SKM-1 treated with dmso at 0.1 percent for 144 hours (cell line): ENCODE measurements at regions not wholly inside any gene's neighbourhood (a gene's known extent, or its start where the extent isn't known, plus 50 kb on each side); places are given as distances from the start of the nearest gene placed in this dataset.
"Not testable (repeated sequence)": the region's sequence is repeated elsewhere in the genome, so short reads cannot be mapped to it uniquely, and the experiment has no call there.

Experiments
- DNase-seq: peaks from one replicate; lab custom pipeline; 2025; ENCODE audit not compliant: unreplicated experiment; lab: John Stamatoyannopoulos, UW

DNA sequence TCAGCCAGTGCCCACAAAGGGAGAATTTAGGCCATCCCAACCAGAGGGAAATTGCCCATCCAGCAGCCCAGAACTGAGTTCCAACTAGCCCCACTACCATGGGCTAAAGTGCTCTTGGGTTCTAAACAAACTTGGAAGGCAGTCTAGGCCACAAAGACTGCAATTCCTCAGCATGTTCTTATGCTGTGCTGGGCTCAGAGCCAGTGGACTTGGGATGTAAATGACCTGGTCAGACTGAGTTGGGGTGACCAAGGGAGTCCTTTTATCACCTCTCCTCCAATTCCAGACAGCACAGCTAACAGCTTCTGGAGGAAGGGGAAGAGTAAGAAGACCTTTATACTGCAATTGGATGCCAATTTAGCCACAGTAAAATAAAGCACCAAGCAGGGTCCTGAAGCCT is 607.2 kb upstream of the KCND2 start:
- no peak for DNase-seq

DNA sequence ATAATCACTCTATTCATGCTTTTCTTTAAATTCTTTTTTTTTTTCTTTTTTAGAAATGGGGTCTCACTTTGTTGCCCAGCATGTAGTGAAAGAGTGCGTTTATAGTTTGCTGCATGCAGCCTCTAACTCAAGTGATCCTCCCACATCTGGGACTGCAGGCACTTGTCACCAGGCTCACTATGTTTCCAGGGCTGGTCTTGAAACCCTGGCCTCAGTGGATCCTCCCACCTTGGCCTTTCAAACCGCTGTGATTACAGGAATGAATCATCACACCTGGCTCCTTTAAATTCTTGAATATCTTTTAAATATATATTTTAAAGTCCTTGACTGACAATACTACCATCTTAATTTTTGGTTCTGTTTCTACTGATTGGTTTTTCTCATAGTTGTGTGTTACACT is 591.6 kb upstream of the KCND2 start:
- no peak for DNase-seq

DNA sequence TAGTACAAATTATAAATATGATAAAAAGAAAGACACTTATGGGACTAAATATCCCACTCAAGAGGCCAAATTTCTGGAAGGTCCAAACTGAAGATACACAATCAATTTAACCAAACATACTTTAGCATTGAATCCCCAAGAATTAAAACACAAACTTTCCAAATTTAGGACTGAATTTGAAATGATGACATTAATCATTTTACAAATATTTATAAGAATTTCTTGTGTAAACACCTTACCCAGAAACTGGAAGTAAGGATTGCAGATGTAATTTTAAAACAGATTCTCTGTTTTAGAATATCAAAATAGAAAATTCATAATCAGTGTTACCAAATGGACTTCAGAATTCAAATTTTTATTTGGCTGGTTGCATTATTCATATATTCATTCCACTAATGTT is 588.2 kb upstream of the KCND2 start:
- no peak for DNase-seq

DNA sequence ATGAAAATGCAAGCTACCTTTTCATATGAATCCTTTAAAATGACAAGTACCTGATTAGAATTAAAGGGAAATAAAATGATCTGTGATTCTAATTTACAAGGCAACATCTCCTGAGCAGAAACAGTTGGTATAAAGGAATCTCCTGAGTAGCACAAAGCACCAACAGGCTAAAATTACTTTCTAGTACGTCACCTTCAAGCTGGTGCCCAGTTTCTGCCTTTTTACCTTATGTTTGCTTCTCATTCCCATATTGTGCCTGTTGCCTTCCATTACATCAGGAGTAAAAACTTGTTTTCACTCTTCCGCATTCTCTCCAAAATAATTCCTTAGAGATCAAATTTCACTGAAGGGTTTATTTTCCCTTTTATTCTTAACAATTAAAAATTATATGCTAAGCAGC is 587.1 kb upstream of the KCND2 start:
- DNase-seq, result no peak

DNA sequence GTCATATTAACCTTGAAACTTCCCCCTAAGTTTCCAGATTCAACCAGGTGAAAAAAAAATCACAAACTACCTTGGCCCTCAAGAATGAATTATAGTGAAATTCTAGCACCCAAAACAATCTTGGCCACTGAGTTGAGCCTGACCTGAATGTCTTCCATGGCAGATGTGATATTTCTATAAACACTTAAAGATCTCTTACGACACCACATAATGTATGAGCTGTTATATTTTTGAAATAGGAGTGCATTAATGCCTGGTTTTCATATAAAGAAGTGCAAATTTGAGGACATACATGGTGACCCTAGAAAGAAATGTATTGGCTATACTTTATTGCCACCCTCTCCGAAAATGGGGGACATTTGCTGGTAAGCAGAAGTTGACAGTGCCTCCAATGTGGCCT is 584.1 kb upstream of the KCND2 start:
- no peak for DNase-seq

DNA sequence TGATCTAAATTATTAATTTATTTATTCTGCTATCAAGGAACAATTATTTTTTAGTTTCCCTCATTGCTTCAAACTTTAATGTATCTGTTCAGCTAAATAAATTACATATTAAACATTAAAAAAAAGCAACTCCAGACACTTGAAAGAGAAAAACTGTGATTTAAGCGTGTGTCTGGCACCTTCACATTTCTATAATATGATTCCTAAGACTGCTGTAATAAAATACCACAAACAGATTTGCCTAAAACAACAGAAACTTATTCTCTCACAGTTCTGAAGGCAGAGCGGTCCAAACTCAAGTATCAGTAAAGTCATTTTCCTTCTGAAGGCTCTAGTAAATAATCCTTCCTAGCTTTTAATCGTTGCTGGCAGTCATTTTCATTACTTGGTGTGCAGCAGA is 580.4 kb upstream of the KCND2 start:
- DNase-seq, result no peak

DNA sequence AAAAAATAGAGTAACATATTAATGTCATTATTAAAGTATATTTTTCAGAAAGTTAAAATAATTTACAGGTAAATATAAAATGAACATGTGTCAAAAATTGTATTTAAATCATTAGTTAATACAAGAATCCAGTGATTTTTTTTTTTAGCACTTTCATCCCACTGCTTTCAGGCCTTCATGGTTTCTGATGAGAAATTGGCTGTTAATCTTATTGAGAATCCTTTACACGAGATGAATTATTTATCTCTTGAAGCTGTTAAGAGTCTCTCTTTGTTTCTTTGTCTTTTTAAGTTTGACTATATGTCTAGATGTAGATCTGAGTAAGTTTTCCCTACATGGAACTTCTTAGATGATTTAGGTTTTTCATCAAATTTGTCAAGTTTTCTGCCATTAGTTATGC is 578.5 kb upstream of the KCND2 start:
- DNase-seq, result no peak

DNA sequence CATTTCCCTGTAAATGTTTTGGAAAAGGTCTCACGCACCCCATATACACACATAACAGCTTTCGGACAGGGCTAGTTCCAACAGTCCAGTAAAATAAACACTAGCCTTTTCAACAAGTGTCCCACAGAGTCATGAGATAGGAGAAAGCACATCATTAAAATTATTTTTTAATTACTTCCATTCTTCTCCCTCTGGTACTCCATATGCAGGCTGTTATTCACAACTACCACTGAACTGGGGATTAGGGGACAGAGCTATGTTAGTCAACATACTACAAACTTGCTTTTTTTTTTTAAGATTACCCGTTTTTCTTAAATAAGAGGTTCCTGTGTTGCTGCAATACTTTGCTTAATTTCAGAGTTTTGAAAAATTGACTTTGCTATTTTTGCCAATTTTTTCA is 576.6 kb upstream of the KCND2 start:
- DNase-seq, result no peak

DNA sequence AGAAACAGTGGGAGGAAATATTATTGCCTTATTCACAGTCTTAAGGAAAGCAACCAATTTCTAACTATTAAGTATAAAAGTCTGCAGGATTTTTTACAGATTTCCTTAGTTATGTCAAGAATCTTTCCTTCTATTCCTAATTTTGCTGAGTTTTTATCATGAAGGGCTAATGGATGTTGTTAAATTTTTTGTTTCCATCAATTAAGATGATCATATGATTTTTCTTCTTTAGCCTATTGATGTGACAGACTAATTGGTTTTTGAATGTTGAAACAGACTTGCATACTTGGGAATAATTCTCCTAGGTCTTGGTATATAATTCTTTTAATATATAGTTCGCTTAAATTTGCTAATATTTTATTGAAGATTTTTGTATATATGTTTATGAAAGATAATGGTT is 569.1 kb upstream of the KCND2 start:
- no peak for DNase-seq

DNA sequence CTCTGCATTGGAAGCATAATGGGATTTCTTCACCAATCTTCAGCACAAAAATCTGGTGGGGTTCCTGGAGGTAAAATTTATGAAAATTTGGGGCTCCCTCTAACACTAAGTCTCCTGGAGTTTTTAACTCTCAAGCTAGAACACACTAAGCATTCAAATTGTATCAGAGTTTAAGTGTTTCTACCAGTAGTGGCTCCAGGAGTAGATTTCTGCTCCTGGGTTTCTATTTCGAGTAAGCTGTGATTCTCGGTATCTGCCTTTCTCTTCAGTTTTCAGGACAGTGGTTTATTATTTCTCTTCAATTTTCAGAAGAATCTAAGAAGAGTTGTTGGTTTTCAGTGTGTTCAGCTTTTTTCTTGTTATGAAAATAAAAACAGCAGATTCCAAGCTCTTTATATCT is 566.4 kb upstream of the KCND2 start:
- DNase-seq, result no peak

DNA sequence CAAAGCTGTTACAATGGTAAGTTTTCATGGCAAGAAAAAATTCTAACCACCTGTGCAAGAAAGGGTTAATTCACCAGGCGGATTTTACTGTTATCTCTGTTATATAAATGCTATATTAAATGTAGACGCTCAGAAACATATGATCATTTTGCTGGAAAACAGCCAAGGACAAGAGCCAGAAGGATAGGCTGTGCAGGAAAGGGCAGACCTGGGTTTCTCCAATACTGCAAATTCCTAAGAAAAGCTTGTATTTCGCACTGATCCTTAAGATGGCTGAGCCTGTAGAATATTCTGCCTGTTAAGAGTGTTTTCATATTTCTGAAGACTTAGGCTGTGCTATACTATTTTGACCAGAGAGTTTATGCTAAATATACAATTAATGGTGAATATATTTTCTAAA is 564.1 kb upstream of the KCND2 start:
- no peak for DNase-seq

DNA sequence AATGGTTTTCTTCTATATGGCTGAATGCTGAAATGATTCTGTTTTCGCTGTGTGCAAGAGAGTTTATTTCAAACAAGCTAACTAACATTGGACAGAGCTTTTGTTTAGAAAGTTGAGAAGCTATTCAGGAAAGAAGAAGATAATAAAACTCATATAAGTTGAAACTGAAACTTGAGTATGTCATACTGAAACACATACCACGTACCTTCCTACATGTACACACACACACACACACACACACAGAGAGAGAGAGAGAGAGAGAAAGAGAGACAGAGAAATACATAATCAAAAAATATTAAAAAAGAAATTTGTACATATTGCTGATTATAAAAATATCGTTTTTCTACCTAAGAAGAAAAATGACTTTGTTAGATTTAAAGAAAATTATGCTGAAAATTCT is 561.9 kb upstream of the KCND2 start:
- no peak for DNase-seq

DNA sequence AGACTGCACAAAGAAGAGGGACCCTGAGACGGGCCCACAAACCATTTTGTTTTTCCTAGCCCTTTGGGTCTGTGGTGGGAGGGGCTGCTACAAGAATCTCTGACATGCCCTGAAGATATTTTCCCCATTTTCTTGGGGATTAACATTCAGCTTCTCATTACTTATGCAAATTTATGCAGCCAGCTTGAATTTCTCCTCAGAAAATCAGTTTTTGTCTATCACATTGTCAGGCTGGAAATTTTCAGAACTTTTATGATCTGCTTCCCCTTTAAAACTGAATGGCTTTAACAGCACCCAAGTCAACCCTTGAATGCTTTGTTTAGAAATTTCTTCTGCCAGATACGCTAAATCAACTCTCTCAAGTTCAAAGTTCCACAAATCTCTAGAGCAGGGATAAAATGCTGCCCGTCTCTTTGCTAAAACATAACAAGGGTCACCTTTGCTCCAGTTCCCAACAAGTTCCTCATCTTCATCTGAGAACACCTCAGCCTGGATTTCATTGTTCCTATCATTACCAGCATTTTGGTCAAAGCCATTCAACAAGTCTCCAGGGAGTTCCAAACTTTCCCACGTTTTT is 560.0 kb upstream of the KCND2 start:
- DNase-seq, result no peak

DNA sequence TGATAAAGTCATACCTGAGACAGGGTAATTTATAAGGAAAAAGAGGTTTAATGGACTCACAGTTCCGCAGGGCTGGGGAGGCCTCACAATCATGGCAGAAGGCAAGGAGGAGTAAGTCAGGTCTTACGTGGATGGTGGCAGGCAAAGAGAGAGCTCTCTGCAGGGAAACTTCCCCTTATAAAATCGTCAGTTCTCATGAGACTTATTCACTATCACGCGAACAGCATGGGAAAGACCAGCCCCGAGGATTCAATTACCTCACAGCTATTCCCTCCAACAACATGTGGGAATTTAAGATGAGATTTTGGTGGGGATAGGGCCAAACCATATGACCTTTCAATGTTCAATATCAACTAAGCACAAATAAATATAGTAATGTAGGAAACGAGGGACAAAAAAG is 559.4 kb upstream of the KCND2 start:
- DNase-seq, result no peak

DNA sequence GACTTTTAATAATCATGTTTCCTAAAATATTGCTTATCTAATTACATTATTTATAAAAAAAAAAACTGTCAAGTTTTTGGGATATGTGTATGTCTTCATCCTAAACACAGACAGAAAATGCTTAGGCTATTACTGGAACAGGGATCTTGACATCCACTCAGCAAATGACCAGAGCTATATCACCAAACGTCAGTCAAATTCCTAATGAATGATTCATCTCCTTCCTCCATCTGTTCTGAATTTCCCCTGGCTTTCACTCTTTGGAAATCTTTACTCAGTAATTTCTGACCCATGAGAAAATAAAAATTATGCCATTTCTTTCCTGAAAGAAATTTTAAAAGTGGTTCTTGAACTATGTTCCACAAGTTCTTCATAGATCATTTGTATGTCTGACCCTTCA is 552.4 kb upstream of the KCND2 start:
- no peak for DNase-seq

DNA sequence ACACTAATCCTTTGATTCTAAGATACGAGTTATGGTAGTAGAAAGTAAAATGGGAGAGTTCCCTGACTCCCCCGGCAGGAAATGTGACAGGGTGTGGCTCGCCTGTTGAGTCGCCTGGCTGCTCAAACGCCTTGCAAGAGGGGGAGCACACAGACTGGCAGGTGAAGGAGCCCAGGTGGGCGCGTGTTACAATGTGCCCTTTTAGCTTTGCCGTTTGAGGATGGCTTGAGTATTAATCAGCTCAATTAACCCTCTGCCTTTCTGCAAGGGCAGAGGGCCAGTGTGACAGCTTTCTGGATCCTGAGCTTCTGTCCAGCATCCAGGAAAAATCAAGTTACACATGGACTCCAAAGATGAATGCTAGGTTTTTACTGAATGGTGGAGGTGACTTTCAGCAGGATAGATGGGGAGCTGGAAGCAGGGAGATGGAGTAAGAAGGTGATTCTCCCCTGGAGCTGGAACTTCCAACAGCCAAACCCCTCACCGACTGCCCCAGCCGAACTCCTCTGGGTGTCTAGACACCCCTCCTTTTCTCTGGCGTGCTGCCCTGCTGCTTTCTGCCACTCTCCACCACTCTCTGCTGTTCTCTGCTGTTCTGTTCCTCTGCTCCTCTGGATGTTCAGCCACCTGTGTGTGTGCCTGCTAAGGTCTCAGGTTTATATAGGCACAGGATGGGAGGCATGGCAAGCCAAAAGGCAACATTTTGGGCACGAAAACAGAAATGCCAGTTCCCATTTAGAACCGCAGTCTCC is 548.8 kb upstream of the KCND2 start:
- DNase-seq, result no peak

DNA sequence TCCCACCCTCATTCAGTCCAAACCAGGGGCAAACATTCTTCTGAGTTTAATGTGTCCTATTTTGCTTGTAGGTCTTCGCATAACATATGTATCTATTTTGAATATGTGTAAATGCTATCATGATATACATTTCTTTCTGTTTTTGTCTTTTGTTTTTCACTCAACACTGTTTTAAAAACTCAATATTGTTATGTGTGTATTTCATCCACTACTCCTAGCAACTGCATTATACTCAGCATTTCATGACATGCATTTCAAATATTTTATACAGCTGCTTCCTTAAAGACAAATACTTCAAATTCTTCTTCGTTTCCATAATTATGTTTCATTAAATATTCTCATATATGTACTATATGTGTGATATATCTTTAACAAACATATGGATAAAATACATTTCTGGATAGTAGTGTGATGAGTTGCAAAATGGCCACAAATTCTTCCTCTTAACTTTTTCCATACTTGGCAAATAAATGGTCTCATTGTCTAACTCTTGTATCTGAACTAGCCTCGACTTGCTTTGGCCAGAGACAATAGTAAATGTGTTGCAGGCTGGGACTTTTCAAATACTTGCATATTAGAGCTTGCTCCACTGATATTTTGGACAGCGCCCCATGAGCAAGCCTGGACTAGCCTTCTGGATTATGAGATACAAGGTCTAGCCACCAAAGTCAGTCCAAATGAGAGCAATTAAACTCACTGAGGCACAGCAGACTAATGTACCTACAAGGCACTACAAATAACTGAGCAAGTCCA is 539.7 kb upstream of the KCND2 start:
- no peak for DNase-seq

DNA sequence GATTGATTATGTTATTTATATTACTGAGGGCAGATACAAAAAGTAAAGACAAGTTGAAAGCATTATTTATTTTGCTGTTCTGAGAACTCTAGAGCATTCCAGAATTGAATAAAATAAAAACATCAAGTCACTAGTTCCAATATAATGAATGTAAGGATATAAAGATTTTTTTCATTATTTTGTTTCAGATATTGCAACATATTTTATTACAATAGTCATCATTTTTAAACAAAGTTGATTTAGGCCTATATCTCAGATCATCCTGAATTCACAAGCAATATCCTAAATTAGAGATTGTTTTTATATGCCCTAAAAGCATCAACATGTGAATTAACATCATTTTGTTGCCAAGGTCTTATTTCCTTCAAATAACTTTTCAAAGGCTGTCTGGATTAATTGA is 535.6 kb upstream of the KCND2 start:
- DNase-seq, result no peak

DNA sequence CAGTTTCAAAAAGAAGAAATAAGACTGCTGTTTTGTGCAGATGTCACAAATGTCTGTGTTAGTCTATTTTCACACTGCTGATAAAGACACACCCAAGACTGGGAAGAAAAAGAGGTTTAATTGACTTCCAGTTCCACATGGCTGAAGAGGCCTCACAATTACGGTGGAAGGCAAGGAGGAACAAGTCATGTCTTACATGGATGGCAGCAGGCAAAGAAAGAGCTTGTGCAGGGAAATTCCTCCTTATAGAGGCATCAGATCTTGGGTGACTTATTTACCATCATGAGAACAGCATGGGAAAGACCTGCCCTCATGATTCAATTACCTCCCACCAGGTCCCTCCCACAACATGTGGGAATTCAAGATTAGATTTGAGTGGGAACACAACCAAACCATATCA is 527.7 kb upstream of the KCND2 start:
- not testable (repeated sequence) for DNase-seq

DNA sequence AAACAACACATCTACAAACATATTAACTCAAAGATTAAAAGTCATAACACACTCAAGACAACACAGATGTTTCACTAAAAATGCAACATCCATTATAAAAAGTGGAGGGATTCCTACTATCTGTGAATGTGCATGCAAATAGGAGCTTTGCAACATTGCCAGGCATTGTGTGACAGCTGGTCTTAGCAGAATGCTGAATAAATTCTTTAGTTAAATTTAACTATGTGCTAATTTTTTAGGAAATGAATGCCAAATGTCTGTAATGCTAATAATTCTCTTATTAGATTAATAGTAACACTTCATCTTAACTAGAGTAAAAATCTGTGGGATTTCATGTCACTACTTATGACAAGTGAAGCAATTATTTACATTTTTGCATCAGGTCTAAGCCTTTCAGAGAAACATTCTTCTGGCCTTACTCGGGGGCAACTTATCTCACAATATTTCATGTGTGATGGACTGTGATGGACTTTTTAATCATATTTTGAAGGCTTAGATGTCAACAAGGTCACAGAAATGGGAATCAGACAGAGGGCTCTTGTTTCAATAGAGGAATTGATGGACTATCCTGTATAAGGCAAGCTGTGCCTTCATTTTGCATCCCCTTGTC is 524.6 kb upstream of the KCND2 start:
- DNase-seq, result no peak

DNA sequence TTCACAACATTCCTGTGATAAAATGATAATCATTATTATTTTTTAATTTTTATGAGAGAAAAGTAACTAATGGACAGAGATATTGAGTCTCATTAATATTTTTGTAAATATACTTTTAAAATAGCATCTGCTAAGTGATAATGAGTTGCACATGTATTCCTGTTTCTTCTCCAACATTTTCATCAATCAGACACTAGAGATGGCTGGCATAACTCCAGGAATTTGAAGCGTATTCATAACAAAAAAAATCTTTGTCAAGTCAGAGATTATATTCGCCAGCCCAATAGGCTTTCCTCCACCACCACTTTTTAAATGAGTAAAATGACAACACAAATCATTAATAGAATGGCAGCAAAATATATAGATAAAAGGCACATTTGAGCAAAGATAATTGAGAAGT is 524.0 kb upstream of the KCND2 start:
- no peak for DNase-seq

DNA sequence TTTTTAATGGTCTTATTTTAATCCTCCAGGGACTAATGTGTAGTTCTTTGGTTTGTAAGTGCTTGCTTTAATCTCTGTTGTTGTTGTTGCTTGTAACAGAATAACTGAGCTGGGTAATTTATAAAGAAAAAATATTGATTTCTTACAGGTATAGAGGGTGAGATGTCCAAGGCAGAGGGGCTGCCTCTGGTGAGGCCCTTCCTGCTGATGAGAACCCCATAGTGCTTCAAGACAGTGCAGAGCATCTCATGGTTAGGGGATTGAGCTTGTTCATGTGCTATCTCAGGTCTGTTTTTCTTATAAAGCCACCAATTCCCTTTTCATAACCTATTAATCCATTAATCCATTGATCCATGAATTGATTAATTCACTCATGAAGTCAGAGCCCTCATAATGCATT is 516.3 kb upstream of the KCND2 start:
- no peak for DNase-seq
